Fibroblast of mammary gland (primary cell): ENCODE measurements at regions not wholly inside any gene's neighbourhood (a gene's known extent, or its start where the extent isn't known, plus 50 kb on each side); places are given as distances from the start of the nearest gene placed in this dataset.

Experiments
- DNase-seq: peaks from one replicate; pipeline ENCODE4 v3.0.0-alpha.2; 2010; ENCODE audit warnings: low read depth
- H3K4me3 ChIP-seq: 2 replicates; pipeline ENCODE4 v1.5.1; 2011; ENCODE audit warnings: low read depth, mild to moderate bottlenecking, low read length, moderate library complexity; ENCODE audit not compliant: control insufficient read depth
- TF ChIP-seq, protein P1 (sequence below): conservative IDR thresholded peaks from 2 replicates; pipeline ENCODE4 v1.5.1; 2011; ENCODE audit warnings: low read depth, low read length, inconsistent platforms; ENCODE audit not compliant: control insufficient read depth, insufficient read depth

DNA sequence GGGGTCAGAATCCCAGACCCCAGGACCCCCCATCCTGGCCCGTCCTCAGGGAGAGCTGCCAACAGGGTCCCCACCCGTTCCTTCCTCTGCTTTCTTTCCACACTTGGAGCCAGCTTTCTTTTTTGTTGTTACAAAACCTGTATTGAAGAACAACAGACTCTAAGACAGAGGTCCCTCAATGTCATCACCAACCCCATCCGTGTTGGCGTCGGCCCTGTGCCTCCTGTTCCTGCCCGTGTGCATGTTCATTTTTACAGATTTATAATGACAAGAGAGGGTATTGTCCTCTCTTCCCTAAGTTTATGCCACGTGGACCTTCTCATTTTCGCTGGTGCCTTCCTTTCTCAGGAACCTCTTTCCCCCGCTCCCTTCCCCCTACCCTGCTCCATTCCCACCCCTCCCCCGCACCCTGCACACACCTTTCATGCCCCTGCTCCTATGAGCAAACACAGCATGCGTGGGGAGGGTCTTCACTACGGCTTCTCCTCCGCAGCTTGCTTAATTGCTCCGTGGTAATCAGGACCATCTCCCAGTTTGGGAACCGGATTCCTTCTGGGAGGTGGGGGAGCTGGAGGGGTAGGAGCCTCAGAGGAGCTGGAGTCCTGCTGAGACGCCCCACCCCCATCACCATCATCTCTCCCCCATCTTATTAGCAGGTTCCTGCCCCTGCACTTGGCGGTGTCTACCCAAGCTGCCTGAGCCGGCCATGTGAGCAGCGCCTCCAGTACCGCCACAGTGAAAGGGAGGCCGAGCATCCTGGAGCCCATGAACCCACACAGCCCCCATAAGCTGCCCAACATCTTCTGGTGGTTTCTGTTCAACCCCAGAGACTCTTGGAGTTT is 88.0 kb upstream of the INSIG1 start:
- TF ChIP-seq, protein P1, sequence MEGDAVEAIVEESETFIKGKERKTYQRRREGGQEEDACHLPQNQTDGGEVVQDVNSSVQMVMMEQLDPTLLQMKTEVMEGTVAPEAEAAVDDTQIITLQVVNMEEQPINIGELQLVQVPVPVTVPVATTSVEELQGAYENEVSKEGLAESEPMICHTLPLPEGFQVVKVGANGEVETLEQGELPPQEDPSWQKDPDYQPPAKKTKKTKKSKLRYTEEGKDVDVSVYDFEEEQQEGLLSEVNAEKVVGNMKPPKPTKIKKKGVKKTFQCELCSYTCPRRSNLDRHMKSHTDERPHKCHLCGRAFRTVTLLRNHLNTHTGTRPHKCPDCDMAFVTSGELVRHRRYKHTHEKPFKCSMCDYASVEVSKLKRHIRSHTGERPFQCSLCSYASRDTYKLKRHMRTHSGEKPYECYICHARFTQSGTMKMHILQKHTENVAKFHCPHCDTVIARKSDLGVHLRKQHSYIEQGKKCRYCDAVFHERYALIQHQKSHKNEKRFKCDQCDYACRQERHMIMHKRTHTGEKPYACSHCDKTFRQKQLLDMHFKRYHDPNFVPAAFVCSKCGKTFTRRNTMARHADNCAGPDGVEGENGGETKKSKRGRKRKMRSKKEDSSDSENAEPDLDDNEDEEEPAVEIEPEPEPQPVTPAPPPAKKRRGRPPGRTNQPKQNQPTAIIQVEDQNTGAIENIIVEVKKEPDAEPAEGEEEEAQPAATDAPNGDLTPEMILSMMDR = no peak
- DNase-seq = no peak

DNA sequence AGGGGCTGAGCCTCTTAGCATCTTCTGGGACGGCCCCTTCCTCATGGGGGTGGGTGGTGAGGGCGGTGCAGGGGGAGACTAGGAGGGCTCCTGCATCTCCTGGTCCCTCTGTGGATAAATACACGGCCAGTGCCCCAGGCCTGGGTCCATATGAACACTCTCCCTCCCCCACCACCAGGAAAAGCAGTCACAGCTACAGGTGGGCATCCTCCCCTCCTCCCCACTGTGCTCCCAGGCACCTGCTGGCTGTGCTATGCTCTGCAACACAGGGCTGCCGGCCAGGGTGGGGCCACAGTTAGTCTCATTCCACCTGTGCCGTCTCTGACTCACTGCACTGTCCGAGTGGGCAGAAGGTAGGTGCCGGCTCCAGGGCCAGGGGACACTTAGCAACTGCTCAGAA is 87.3 kb upstream of the INSIG1 start:
- no peak for DNase-seq
- H3K4me3 ChIP-seq = no peak overlapping the region
- TF ChIP-seq, protein P1 = no peak

More for the DNA sequence above, 88.0 kb upstream of the INSIG1 start:
- no peak overlapping the region for H3K4me3 ChIP-seq

DNA sequence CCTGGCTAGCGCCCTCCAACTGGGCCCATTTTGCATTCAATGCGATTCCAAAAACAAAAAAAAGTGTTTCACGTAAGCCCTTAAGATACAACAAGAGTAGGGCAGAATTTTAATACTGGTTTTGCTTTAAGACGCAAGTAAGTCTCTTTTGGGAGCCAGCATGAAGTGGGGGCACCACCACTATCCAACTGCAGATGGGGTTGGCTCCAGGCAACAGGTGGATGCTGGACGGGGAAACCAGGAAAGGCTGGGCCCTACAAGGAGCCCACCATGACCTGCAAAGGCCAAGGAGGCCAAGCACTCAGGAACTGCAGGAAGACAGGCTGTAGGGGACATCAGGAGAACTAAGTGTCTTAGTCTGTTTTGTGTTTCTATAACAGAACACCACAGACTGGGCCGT is 86.5 kb upstream of the INSIG1 start:
- TF ChIP-seq, protein P1 = no peak
- no peak overlapping the region for H3K4me3 ChIP-seq
- DNase-seq = no peak

DNA sequence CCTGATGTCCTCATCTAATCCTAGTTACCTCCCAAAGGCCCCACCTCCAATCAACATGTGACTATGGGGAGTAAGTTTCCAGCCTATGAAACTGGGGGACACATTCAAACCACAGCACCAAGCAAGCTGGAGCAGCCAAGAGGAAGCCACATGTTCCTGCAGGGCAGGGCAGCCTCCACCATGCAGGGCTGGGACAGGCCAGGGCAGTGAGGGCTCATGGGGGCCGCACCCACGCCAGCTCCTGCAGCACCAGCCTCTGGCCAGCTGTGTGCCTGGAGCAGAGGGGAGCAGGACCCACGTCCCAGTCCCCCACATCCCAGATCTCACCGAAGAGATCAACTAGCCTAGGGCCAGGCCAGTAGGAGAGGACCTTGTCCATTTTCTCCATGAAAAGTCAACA is 85.9 kb upstream of the INSIG1 start:
- TF ChIP-seq, protein P1 = no peak
- H3K4me3 ChIP-seq = no peak overlapping the region
- DNase-seq = no peak

DNA sequence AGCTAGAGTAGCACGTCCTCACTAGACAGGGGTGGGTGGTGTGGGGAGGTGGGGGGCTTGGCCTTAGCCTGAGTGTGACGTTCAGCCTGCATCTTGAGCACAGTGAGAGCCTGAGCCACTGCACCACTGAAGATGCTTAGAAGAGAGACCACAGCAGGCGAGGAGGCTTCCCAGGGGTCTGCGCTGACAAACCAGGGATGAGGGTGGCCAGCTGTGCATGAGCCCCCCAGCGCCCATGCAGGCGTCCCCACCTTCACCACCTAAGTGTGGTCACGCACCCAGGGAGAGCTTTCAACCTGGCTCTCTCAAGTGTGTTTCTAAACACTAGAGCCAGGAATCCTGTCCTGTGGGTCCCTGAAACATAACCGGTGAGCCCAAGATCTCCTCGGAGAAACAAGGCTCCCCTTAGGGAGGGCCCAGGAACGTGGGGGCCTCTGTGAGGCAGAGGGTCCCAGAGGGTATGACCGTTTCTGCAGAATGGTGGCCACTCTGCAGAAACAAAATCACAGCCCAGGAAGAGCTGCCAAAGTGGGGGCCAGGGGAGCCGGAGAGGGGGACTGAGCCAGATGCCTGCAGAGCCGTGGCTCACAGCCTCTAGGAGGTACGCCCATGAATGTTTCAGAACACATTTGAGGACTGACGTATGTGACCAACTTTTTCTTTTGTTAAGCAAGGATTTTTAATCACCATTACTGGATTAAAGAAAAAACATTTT is 85.2 kb upstream of the INSIG1 start:
- TF ChIP-seq, protein P1 = no peak
- H3K4me3 ChIP-seq = no peak overlapping the region
- DNase-seq = no peak

DNA sequence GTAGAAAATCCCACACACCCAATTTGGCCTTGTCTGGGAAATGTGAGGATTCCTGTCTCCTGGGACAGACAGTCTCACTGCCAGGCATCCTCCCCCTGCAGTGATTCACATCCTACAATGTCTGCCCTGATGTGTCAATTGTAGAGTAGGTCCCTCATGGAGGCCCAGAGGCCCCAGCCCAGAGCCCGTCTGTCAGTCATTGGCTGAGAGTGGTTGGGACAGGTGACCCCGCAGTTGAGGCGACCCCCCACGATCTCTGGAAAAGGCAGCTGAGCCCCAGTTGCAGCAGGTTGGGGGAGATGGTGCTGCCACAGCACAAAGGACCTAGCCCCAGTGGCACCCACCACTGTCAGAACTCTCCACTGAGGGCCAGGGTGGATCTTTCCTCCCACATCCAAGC is 84.3 kb upstream of the INSIG1 start:
- no peak overlapping the region for H3K4me3 ChIP-seq
- TF ChIP-seq, protein P1 = no peak
- peak; percentile 79 for DNase-seq
